ENCODE measurements at regions not wholly inside any gene's neighbourhood (a gene's known extent, or its start where the extent isn't known, plus 50 kb on each side); places are given as distances from the start of the nearest gene placed in this dataset.

DNA sequence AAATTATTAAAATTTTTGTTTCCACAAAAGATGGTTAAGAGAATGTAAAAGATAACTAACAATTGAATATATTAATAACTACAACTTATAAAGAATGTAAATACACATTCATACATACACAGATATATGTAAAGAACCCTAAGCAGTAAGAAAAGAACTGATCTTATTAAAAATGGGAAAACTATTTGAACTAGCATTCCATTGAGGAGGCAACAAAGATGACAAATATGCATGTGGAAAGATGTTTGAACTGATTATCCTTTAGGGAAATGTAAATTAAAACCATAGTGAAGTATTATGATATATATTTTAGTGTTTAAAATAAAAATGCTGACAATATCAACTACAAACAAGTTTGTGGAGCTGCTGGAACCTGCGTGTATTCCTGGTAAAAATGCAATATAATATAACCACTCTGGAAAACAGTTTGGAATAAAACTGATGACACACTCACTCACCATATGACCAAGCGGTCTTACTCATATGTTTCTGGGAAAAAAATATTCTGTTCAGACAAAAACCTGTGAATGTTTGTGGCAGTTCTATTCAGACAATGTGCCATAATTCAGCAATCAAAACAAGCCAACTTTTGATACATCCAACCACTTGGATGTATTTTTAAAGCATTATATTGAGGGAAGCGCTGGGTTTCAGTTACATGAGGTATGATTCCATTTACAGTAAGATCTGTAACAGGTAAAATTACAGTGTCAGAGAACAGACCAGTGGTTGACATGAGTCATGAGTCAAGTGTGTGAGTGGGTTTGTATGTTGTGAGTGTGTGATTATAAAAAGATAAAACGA, 694.4 kb upstream of the SLITRK5 start:
- TF ChIP-seq FOXK2 (IDR thresholded peaks at IDR 0.05): no peak
- TF ChIP-seq FOXA1 (IDR thresholded peaks at IDR 0.05): no peak
- TF ChIP-seq FOXM1 (IDR thresholded peaks at IDR 0.05; ENCODE audit: borderline replicate concordance): no peak
- TF ChIP-seq SUZ12 (IDR thresholded peaks at IDR 0.05): no peak
- no peak for TF ChIP-seq SP1 (IDR thresholded peaks at IDR 0.05)
- no peak for TF ChIP-seq HDGF (IDR thresholded peaks at IDR 0.05; ENCODE audit: borderline replicate concordance)
- no peak for TF ChIP-seq BHLHE40 (IDR thresholded peaks at IDR 0.05; ENCODE audit: borderline replicate concordance)
- TF ChIP-seq ARNT (IDR thresholded peaks at IDR 0.05): no peak
- TF ChIP-seq CTBP1 (IDR thresholded peaks at IDR 0.05; ENCODE audit: borderline replicate concordance): no peak
- no peak for TF ChIP-seq ZNF384 (IDR thresholded peaks at IDR 0.05)
- TF ChIP-seq LEF1 (IDR thresholded peaks at IDR 0.05; ENCODE audit: borderline replicate concordance): no peak
- no peak for TF ChIP-seq NFRKB (IDR thresholded peaks at IDR 0.05)
